HG02610 (cell line): ENCODE measurements at regions not wholly inside any gene's neighbourhood (a gene's known extent, or its start where the extent isn't known, plus 50 kb on each side); places are given as distances from the start of the nearest gene placed in this dataset.
"Not testable (repeated sequence)": the region's sequence is repeated elsewhere in the genome, so short reads cannot be mapped to it uniquely, and the experiment has no call there.

Experiments used
- ATAC-seq: cut with Tn5 transposase; IDR thresholded peaks from one replicate; pipeline ENCODE4 v1.9.1; 2021; ENCODE audit warnings: mild to moderate bottlenecking, moderate library complexity; ENCODE audit not compliant: unreplicated experiment

GRCh38 chr1:102365071-102365470 is 368.3 kb upstream of the OLFM3 start:
- ATAC-seq, result no peak

DNA sequence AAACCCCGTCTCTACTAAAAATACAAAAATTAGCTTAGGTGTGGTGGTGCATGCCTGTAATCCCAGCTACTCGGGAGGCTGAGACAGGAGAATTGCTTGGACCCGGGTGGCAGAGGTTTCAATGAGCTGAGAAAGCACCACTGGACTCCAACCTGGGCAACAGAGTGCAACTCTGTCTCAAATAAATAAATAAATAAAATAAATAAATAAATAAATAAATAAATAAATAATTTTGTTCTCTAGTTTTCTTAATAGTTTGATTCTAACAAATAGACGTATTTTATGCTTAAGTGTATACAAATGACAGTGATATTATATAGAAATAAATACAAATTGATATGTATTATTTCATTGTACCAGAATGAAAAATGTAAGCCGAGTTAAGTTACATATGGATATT is 339.9 kb upstream of the OLFM3 start:
- no peak for ATAC-seq

- ATAC-seq, result no peak
These were observed 321.5 kb upstream of the OLFM3 start for GRCh38 chr1:102318104-102318806.

DNA sequence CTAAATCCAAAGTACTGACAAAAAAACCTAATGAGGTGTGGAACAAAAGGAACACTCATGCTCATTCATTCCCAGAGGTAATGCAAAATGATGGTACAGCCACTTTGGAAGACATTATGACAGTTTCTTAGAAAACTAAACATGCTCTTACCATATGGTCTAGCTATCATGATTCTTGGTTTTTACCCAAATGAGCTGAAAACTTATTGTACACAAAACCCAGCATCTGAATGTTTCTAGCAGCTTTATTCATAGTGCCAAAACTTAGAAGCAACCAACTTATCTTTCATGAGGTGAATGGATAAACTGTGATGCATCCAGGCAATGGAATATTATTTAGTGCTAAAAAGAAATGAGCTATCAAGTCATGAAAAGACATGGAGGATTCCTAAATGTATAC is 318.4 kb upstream of the OLFM3 start:
- ATAC-seq, result no peak

- no peak for ATAC-seq
These were observed 299.4 kb upstream of the OLFM3 start for GRCh38 chr1:102296116-102296515.

DNA sequence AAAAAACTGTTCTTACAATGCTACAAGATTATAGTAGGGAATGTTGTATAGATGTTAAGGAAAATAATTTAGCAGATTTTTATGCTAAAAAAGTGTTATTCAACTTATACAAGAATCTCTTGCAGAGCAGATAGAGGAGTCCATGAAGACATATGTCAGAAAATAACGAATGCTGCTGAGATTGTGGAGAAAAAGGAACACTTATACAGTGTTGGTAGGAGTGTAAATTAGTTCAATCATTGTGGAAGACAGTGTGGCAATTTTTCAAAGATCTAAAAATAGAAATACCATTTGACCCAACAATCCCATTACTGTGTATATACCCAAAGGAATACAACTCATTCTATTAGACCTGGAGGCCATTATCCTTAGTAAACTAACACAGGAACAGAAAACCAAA is 286.2 kb upstream of the OLFM3 start:
- no peak for ATAC-seq

DNA sequence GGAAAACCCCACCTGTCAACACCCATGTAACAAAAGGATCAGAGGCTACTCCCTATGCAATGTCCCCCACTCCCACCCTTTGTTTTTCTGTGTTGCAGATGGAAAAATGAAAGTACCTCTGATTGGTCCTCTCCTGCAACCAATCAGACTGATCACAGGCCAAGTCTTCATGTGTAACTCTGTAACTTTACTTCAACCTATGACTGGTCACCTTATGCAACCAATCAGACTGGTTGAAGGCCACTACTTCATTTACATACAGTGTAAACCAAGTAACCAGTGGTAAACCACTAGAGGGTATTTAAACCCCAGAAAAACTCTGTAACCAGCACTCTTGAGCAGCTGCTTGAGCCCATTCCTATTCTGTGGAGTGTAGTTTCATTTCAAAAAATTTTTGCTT is 266.3 kb upstream of the OLFM3 start:
- no peak for ATAC-seq

DNA sequence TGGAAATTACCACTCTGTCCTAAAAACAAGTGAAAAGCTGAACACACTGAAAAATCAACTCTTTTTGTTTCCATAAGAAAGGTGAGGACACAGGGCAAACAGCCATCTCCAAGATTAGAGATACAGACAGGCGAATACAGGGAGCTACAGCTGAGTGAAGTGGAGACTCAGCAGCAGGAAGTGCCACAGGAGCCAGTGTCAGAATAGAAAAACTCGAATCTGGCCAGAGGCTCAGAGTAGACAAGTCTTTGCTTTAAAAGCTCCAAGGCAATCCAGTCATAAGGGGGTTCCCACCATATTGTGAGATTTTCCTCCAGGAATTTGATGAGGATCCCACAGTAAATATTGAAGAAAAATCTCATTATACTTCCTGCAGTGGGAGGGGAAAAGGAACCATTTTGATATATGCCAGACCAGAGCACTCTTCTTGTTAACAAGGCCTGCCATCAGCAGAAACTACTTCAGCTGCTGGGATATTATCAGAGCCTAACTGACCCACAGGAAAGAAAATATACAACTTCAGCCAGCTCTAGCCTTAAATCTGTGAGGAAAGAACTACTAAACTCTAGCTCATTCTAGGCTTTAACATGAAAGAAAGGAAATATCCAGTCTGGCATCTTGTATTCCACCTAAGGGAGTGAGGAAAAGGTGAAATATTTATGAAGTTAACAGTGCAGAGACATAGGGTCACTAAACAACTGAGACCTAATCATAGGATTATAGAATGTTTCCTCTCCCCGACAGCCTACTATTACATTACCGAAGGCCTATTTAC is 256.2 kb upstream of the OLFM3 start:
- no peak for ATAC-seq

GRCh38 chr1:102241431-102242338 is 245.0 kb upstream of the OLFM3 start:
- peak; percentile 81 for ATAC-seq

DNA sequence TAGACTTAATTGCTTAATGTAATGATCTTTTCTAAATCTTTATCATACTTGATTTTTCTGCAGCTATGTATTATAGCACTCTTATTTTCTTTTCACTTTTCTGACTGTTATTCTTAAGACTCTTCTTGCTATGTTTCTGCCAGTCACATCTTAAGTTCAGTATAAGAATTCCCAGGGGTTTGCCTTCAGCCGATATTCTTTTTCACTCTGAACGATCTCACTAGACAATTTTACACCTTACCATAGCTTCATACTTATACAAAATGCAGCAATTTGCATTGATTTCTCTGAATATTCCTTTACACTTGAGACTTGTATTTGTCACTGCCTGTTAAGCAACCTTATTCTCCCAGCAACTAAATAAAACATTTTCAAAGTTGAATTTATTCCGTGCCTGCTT is 242.5 kb upstream of the OLFM3 start:
- ATAC-seq, result no peak

DNA sequence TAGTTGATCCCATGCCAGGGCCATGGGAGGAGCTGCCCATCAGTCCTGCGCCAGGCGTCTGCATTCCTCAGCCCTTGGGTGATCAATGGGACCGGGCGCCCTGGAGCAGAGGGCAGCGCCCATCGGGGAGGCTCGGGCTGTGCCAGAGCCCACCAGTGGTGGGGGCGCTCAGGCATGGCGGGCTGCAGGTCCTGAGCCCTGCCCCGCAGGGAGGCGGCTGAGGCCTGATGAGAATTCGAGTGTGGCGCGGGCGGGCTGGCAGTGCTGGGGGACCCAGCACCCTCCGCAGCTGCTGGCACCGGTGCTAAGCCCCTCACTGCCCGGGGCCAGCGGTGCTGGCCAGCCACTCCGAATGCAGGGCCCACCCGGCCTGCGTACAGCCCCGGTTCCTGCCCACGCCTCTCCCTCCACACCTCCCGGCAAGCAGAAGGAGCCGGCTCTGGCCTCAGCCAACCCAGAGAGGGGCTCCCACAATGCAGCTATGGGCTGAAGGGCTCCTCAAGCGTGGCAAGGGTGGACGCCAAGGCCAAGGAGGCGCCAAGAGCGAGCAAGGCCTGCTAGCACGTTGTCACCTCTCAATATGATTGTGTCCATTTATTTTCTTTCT is 238.1 kb upstream of the OLFM3 start:
- ATAC-seq, result no peak

DNA sequence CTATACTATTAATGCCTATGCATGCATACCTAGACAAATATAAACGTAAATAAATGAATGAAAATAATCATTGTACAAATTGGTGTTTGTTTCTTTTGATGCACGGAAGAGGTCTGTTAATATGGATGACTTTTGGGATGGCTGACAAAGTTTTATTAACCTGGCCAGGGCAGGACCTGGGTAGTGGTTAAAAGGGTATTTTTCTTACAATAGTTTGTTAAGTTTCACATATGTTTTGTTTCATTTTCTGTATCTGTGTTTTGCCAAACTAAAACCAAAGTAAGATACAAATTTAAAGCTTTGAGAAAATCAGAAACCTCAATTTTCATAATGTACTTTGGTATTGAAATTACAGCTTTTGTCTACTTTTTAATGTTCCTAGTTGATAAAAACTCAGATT is 222.7 kb upstream of the OLFM3 start:
- ATAC-seq, result no peak

DNA sequence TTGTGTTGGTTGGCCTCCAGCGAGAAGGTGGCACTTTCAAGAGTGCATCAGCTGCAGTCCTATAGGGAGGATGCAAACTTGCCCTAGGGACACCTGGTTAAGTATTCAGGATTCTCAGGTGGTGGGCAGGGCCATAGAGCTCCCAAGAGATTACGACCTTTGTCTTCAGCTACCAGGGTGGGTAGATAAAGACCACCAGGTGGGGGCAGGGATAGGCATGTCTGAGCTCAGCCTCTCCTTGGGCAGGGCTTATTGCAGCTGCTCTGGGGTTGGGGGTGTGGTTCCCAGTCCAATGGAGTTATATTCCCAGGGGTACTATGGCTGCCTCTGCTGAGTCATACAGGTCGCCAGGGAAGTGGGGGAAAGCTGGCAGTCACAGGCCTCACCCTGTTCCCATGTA is 214.2 kb upstream of the OLFM3 start:
- ATAC-seq, result not testable (repeated sequence)

DNA sequence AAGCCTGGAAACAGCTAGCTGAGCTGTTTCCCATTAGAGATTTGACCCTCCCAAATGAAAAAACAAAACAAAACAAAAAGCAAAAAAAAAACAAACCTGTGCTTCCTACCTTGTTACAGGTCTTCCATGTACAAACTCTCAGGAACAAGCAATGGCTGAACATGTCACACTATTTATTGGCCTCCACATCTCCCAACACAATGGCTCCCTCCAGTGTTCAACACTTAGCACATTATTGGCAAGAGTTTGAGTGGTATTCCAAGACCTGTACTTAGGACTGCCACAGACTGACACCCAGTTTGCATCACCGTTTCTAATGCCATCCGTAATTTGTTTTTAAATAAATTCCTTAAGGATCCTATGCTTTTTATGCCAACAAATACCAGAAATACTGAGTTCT is 195.0 kb upstream of the OLFM3 start:
- peak; percentile 53 for ATAC-seq

DNA sequence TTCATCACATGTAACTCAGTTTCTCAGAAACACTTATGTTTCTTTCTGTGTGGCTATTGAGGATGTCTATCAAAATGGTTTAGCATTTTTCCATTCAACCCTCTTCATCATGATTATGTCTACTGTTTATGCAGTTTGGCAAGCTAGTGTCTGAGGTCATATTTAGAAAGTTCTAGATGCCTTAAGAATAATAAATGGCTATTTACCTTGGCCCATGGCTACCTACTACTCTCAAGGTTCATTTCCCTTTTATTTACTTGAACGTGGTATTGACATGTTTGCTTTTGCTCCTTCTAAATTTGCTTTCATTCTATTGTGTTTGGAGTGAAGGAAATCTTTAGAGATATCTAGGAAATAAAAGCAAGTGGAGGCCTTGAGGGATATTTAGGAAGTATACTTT is 193.7 kb upstream of the OLFM3 start:
- ATAC-seq, result no peak

- no peak for ATAC-seq
These were observed 189.8 kb upstream of the OLFM3 start for GRCh38 chr1:102186536-102186935.

DNA sequence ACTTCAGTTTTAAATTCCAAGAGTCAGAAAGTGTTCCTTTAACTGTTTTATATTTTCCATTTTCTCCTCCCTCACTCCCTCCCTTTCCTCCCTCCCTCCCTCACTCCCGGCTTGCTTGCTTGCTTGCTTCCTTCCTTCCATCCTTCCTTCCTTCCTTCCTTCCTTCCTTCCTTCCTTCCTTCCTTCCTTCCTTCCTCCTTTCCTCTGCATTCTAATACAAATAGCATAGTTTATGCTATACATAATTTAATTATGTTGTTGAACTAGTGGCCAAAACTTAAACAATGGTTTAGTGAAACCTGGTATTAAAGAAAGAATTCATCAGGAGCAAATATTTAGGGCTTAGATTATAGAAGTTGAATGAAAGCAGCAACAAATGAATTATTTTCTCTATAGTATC is 188.5 kb upstream of the OLFM3 start:
- no peak for ATAC-seq

DNA sequence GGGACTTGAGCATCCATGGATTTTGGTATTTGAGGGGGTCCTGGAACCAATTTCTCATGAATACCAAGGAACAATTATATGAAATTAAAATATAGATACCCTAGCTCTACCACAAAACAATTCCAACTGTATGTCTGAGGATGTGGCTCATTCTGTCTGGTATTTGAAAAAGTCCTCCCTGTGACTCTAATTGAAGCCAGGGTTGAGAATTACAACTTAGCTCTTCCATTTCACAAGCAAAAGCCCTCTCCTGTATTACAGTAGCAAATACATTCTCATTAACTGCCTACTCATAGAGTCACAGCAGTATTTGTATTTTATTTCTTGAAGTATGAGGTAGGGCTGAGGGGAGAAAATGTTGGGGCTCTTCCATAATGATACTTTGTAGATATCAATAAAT is 187.8 kb upstream of the OLFM3 start:
- no peak for ATAC-seq

- no peak for ATAC-seq
These were observed 187.0 kb upstream of the OLFM3 start for GRCh38 chr1:102183711-102184110.

DNA sequence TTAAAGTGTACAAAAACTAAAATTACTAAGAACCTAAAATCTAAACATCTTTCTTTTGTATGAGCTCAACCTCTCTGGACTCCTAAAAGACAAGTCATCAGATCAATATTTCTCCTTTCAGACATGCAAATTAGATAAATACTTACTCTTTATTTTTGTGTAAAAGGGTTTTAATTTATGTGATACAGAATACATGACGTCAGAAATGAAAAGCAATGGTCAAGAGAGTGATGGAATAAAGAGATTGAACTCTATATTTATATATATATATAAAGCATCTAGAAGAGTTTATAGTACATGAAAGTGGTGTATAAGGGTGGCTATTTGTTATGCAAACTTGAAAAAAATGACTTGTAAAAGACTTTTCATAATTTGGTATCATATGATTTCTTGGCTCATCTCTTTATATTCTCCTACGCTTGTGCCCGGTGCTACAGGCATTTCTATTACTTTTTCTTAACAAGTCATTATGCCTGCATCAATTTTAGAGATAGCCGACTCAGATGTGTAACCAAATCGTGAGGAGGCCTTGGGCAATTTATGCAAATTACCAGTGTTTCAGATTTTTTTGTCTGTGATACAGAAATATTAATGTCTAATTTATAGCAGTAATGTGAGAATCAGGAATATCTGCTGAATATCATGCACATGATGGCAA is 186.0 kb upstream of the OLFM3 start:
- ATAC-seq, result no peak

- no peak for ATAC-seq
These were observed 184.6 kb upstream of the OLFM3 start for GRCh38 chr1:102181341-102181740.
